GM21360 (cell line): ENCODE measurements at regions not wholly inside any gene's neighbourhood (a gene's known extent, or its start where the extent isn't known, plus 50 kb on each side); places are given as distances from the start of the nearest gene placed in this dataset.

Source experiments
- ATAC-seq: cut with Tn5 transposase; IDR thresholded peaks from one replicate; pipeline ENCODE4 v1.9.1; 2021; ENCODE audit warnings: mild to moderate bottlenecking, moderate library complexity; ENCODE audit not compliant: unreplicated experiment

GRCh38 chr4:180861651-180862050 lies 1381.6 kb upstream of the TENM3 start:
- no peak for ATAC-seq

- no peak for ATAC-seq
Observed at GRCh38 chr4:180866933-180867643, 1376.1 kb upstream of the TENM3 start.

GRCh38 chr4:180870623-180871022 lies 1372.6 kb upstream of the TENM3 start:
- no peak for ATAC-seq

- no peak for ATAC-seq
Observed at GRCh38 chr4:180898305-180898704, 1344.9 kb upstream of the TENM3 start.

- ATAC-seq = no peak
Observed at GRCh38 chr4:180900781-180901180, 1342.4 kb upstream of the TENM3 start.

- no peak for ATAC-seq
Observed at GRCh38 chr4:180909279-180909678, 1333.9 kb upstream of the TENM3 start.

DNA sequence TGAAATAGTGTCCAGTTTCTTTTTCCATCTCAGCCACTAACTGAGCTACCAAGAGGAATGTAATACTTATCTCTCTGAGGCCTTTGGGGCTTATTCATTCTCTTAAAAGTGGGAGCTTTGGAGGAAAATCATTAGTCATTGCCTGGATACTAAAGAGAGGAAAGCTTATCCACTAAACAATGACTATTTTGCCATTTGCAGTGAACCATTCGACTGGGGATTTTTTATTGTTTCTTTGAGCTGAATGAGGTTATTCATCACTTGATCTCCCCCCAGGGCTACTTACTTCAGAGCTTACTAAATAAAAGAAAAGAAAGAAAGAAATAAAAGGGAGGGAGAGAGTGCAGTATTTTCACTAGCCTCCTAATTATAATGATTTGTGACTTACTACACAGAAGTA lies 1329.5 kb upstream of the TENM3 start:
- no peak for ATAC-seq

DNA sequence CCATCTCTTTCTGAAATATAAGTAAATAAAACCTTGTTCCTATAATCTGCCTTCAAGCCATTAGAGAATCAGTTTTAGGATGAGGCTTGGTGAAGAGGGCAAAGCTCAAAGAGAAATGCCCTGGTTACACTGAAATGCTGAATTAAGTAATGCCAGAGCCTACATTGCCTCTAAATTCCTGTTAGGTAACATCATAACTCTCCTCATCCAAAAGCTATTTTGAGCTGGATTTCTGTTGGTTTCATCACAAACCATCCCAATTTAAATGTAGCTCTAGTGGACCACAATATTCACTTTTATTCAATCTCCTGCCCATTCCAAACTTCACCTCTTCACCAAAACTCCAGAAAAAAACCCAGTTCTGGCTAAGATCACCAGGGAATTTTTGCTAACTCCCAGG lies 1319.7 kb upstream of the TENM3 start:
- ATAC-seq = no peak

GRCh38 chr4:180925805-180926204 lies 1317.4 kb upstream of the TENM3 start:
- no peak for ATAC-seq

DNA sequence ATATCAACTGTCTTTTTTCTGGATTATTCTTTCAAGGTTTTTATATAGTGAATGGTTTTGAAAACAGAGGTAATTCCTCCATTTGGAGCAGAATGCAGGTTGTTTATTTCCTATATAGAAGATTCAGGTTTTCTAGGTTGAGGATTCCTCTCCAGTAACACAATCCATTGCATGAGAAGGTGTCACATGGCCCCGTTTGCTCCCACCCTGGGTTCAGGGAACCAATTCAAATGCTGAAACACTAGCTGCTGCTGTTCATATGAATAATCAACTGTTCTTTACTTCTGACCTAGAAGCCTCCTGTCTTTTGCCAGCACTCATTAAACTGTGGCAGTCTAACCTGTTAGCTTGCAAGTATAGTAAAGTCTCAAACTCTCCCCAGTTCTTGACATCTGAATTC lies 1316.9 kb upstream of the TENM3 start:
- ATAC-seq = no peak

DNA sequence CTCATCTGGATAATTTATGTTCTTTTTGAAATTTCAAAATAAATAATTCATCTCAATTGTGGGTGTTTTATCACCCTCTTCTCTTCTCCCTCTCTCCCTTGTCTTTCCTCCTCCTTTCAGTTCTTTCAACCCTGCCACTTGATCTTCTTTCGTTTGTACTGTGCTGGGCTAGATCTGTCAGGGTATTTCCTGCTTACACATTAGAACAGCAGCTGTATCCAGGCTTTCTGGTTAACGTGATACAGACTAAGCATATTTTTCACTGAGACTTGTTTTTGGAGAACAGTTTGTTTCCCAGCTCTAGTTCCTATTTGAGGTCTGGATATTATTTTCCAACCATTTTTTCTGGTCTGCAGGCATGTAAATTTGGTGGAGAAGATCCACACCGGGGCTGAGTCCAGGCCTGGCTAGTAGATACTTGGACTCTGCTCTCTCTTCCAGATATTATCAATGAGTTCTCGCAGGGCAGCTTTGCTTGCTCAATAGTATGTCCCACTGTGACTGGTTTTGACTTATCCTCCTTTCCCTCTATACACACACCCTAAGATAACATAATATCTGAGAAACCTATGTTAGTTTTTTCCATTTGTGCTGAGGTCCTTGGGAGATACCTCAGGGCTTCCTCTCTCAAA lies 1310.7 kb upstream of the TENM3 start:
- ATAC-seq = no peak

GRCh38 chr4:180937083-180937482 lies 1306.1 kb upstream of the TENM3 start:
- ATAC-seq = no peak

GRCh38 chr4:180940680-180941079 lies 1302.5 kb upstream of the TENM3 start:
- no peak for ATAC-seq

DNA sequence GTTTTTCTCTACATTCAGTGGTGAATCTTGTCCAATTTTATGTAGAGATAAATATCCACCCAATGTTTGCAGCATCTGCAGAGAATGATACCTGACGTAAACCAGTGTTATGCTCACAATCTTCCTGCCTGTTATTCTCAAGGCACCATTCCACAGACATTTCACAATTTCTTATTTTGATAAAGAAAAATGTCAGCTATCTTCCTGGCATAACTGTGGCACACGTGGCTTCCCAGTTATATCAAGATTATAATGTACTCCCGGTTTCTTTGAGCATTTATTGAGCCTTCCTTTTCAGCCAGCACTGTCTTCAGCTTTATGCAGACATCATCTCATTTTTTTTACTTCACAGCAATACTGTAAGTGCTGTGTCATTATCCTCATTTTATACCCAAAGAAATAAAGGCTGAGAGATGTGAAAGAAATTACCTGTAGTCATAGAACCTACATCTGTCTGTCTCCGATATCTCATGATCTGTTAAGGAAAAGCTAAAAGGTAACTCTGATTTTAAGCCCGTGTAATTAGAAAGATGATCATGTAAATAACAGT lies 1300.8 kb upstream of the TENM3 start:
- no peak for ATAC-seq

DNA sequence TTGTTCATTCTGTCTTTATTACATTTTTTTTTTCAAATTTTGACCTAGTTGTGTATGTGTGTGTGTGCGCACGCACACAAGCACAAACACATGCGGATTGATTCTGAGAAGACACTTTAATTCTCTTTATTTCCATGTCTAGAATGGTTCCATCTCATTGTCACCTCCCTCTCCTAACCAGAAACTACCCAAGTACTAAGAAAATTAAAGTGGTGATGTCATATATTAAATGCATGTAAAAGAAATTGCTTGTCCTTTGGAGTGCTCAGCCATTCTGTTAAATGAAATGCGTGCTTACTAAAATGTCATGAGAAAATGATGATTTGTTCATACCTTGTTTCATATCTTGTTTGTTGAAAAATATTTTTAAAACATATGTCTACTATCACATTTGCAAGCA lies 1297.0 kb upstream of the TENM3 start:
- ATAC-seq = no peak

GRCh38 chr4:180947425-180947824 lies 1295.8 kb upstream of the TENM3 start:
- ATAC-seq = no peak

GRCh38 chr4:180949424-180950213 lies 1293.6 kb upstream of the TENM3 start:
- ATAC-seq = no peak

DNA sequence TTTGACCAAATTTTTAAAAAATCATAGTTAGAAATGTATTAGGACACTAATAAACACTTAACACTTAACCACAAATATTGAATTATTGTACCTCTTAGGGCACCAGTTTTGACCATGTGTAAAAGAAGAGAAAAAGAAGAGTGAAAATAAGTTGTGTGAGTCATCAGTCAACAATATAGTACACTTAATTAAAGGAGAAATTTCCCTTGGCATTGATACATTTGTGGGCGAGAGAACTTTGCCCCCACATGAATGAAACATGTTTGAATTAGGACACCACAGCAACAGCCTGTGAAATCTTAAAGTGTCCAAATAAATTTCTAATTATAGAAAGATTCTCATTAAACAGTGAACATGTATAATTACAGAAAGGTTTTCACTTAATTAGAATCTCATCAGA lies 1292.8 kb upstream of the TENM3 start:
- no peak for ATAC-seq

- no peak for ATAC-seq
Observed at GRCh38 chr4:180951312-180951711, 1291.9 kb upstream of the TENM3 start.

GRCh38 chr4:180953572-180953971 lies 1289.6 kb upstream of the TENM3 start:
- ATAC-seq = no peak

GRCh38 chr4:180960743-180961401 lies 1282.3 kb upstream of the TENM3 start:
- no peak for ATAC-seq
